Mesendoderm (in vitro differentiated cells): ENCODE measurements at regions not wholly inside any gene's neighbourhood (a gene's known extent, or its start where the extent isn't known, plus 50 kb on each side); places are given as distances from the start of the nearest gene placed in this dataset.
"Not testable (repeated sequence)": the region's sequence is repeated elsewhere in the genome, so short reads cannot be mapped to it uniquely, and the experiment has no call there.

ENCODE experiments used
- DNase-seq: peaks from one replicate; pipeline ENCODE4 v3.0.0; 2013
- H2AK5ac ChIP-seq: 2 replicates; pipeline ENCODE4 v1.6.1; 2013; ENCODE audit warnings: low read length, inconsistent platforms
- H2BK120ac ChIP-seq: 2 replicates; pipeline ENCODE4 v1.6.1; 2013; ENCODE audit warnings: low read depth, mild to moderate bottlenecking, low read length, moderate library complexity, mixed read lengths
- H2BK15ac ChIP-seq: replicated peaks from 2 replicates; pipeline ENCODE4 v1.6.1; 2013; ENCODE audit warnings: low read depth, mild to moderate bottlenecking, moderate library complexity
- H2BK5ac ChIP-seq: 2 replicates; pipeline ENCODE4 v1.6.1; 2013; ENCODE audit warnings: low read length, inconsistent platforms
- H3K18ac ChIP-seq: 2 replicates; pipeline ENCODE4 v1.6.1; 2013; ENCODE audit warnings: mild to moderate bottlenecking, low read length, mixed read lengths
- H3K23ac ChIP-seq: one replicate; pipeline ENCODE4 v1.6.1; 2013; ENCODE audit warnings: low read length
- H3K27ac ChIP-seq: 2 replicates; pipeline ENCODE4 v1.5.1; 2013; ENCODE audit warnings: low read depth, mild to moderate bottlenecking, inconsistent platforms, low read length, moderate library complexity
- H3K27me3 ChIP-seq: 2 replicates; pipeline ENCODE4 v1.6.1; 2013; ENCODE audit warnings: low read length, control low read depth, mild to moderate bottlenecking, inconsistent platforms; ENCODE audit not compliant: insufficient read depth, poor library complexity
- H3K36me3 ChIP-seq: 2 replicates; pipeline ENCODE4 v1.6.1; 2013; ENCODE audit warnings: low read length, inconsistent platforms; ENCODE audit not compliant: control insufficient read depth, insufficient read depth
- H3K4ac ChIP-seq: one replicate; pipeline ENCODE4 v1.6.1; 2013; ENCODE audit warnings: low read depth, mild to moderate bottlenecking, low read length, moderate library complexity
- H3K4me1 ChIP-seq: 2 replicates; pipeline ENCODE4 v1.6.1; 2013; ENCODE audit warnings: low read depth, low read length, inconsistent platforms; ENCODE audit not compliant: control insufficient read depth
- H3K4me2 ChIP-seq: 2 replicates; pipeline ENCODE4 v1.6.1; 2013; ENCODE audit warnings: low read length
- H3K4me3 ChIP-seq: 2 replicates; pipeline ENCODE4 v1.5.1; 2013; ENCODE audit warnings: mild to moderate bottlenecking, low read length
- H3K56ac ChIP-seq: one replicate; pipeline ENCODE4 v1.6.1; 2013; ENCODE audit warnings: low read length
- H3K79me1 ChIP-seq: 2 replicates; pipeline ENCODE4 v1.6.1; 2013; ENCODE audit warnings: low read length, inconsistent platforms
- H3K79me2 ChIP-seq: 2 replicates; pipeline ENCODE4 v1.6.1; 2013; ENCODE audit warnings: mild to moderate bottlenecking, low read length; ENCODE audit not compliant: control insufficient read depth, insufficient read depth
- H3K9ac ChIP-seq: 2 replicates; pipeline ENCODE4 v1.6.1; 2013; ENCODE audit warnings: low read length, inconsistent platforms
- H4K5ac ChIP-seq: one replicate; pipeline ENCODE4 v1.6.1; 2013; ENCODE audit warnings: low read length
- H4K8ac ChIP-seq: one replicate; pipeline ENCODE4 v1.6.1; 2013; ENCODE audit warnings: low read depth, mild to moderate bottlenecking, control low read depth, low read length, moderate library complexity
- WGBS: extraction: QIAGEN DNeasy Blood & Tissue Kit; methylation state at CpG from one replicate; pipeline ENCODE4 v1.1.7; 2013; ENCODE audit warnings: low lambda C conversion rate, missing lambda C conversion rate; ENCODE audit not compliant: insufficient coverage; ENCODE audit errors: extremely low coverage; 5-methylcytosine and 5-hydroxymethylcytosine counted together

DNA sequence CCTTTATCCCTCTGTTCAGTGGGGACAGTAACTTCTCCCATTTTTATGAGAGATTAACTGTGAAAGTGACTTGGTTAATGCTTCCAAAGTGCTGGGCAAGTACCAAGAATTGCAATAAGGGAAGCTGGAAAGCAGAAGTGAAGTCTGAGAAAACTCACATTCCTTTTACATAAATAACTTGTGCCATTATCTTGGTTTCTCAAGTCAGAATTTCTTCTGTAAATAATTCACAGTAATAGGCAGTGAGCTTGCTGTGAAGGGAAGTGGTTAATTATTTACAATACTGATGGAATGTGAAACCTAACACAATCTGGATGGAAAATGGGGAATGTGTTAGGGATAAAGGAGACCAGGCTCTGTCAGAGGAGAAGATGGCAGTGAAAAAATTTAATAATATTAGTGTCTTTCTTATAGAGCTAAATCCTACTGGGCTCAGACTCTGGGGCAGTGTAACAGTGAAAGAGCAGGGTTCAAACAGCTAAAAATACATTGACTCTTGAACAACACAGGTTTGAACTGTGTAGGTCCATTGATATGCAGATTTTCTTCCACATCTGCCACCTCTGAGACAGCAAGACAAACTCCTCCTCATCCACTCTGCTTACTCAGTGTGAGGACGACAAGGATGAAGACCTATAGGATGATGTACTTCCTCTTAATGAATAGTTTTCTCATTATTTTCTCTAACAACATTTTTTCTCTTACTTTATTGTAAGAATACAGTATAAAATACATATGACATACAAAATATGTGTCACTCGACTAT lies 251.5 kb upstream of the ISX start:
- WGBS, result no CpG with 5 or more reads among the region's 2 CpGs
- H2BK120ac ChIP-seq, result peak overlapping the region; percentile 36
- H3K23ac ChIP-seq, result no peak overlapping the region

DNA sequence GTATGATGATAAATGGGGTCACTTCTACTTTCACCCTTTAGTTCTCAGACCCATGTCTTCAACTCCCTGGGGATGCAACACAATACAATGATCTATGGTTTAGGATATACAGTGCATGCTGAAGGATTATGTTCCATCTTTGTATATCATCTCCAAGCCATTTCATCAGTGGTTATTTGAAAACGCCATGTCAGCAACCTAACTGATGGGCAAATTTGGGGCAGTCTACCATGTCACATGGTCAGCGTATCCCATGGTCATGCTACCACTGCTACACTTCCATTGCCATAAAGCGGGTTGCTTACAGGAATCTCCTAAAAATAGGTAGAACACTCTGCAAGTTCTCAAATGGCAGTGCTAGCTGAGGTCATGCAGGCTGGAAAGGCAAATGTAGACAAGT lies 236.5 kb upstream of the ISX start:
- H3K27ac ChIP-seq, result no peak overlapping the region
- no peak for DNase-seq
- H2BK5ac ChIP-seq, result no peak overlapping the region
- H3K79me1 ChIP-seq, result no peaks in the 10 kb centered on the region
- no peak overlapping the region for H2BK120ac ChIP-seq
- H3K23ac ChIP-seq, result no peak overlapping the region
- no peaks in the 10 kb centered on the region for H3K27me3 ChIP-seq
- no peak overlapping the region for H3K4me2 ChIP-seq
- H3K36me3 ChIP-seq, result no peaks in the 10 kb centered on the region
- no peaks in the 10 kb centered on the region for H3K79me2 ChIP-seq
- no peak overlapping the region for H3K4me3 ChIP-seq
- no CpG with 5 or more reads among the region's 3 CpGs for WGBS
- no peak overlapping the region for H2BK15ac ChIP-seq
- H4K8ac ChIP-seq, result no peak overlapping the region
- H3K18ac ChIP-seq, result no peak overlapping the region
- H3K4me1 ChIP-seq, result peaks cover 11% of the 10 kb centered on the region
- H4K5ac ChIP-seq, result no peak overlapping the region
- H2AK5ac ChIP-seq, result peak overlapping the region; percentile 25
- no peak overlapping the region for H3K56ac ChIP-seq
- no peak overlapping the region for H3K9ac ChIP-seq
- no peak overlapping the region for H3K4ac ChIP-seq

More for the DNA sequence above, 251.5 kb upstream of the ISX start:
- H3K4me3 ChIP-seq, result no peak overlapping the region
- H3K79me2 ChIP-seq, result no peaks in the 10 kb centered on the region
- H4K8ac ChIP-seq, result no peak overlapping the region
- peak overlapping the region; percentile 19 for H3K56ac ChIP-seq
- H3K4ac ChIP-seq, result peak overlapping the region; percentile 55
- H2AK5ac ChIP-seq, result no peak overlapping the region
- no peaks in the 10 kb centered on the region for H3K27me3 ChIP-seq
- no peak overlapping the region for H3K9ac ChIP-seq
- DNase-seq, result peak; percentile 69
- H3K18ac ChIP-seq, result peak overlapping the region; percentile 51
- peak overlapping the region; percentile 49 for H2BK5ac ChIP-seq
- peaks cover 4% of the 10 kb centered on the region for H3K4me1 ChIP-seq
- H3K36me3 ChIP-seq, result no peaks in the 10 kb centered on the region
- peak overlapping the region; percentile 87 for H2BK15ac ChIP-seq
- H3K79me1 ChIP-seq, result no peaks in the 10 kb centered on the region
- H4K5ac ChIP-seq, result no peak overlapping the region
- no peak overlapping the region for H3K4me2 ChIP-seq
- H3K27ac ChIP-seq, result peak overlapping the region; percentile 68

DNA sequence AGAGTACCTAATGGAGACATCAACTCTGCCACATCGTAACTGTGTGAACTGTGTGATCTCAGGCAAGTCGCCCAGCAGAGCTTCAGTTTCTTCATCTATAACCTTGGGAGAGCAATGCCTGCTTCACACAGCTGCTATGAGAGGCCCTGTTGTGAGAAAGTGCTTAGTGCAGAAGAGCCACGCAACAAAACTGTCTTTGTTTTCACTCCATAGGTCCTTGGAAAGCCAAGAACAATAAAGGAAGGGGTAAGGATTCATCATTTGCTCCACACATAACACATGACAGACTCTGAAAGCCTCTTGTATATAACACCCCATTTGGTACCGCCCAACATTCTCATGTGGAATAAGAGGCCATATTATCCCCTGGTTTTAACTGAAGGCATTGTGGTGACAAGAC lies 231.9 kb upstream of the ISX start:
- Histone ChIP-seq H3K36me3 (no peaks in the 10 kb centered on the region), H4K8ac (peak overlapping the region; percentile 41), H2AK5ac (peak overlapping the region; percentile 39), H2BK120ac (peak overlapping the region; percentile 99), H3K79me1 (no peaks in the 10 kb centered on the region), H3K27me3 (no peaks in the 10 kb centered on the region), H3K27ac (peak overlapping the region; percentile 85), H3K9ac (peak overlapping the region; percentile 37), H3K4me1 (peaks cover 14% of the 10 kb centered on the region), H3K79me2 (no peaks in the 10 kb centered on the region), H2BK5ac (peak overlapping the region; percentile 97), H3K4ac (peak overlapping the region; percentile 100), H3K4me2 (no peak overlapping the region), H3K4me3 (no peak overlapping the region), H4K5ac (peak overlapping the region; percentile 2), H3K23ac (no peak overlapping the region), H3K18ac (peak overlapping the region; percentile 98), H2BK15ac (no peak overlapping the region), H3K56ac (peak overlapping the region; percentile 77)
- WGBS, result no CpG with 5 or more reads among the region's 4 CpGs
- DNase-seq, result peak; percentile 84

DNA sequence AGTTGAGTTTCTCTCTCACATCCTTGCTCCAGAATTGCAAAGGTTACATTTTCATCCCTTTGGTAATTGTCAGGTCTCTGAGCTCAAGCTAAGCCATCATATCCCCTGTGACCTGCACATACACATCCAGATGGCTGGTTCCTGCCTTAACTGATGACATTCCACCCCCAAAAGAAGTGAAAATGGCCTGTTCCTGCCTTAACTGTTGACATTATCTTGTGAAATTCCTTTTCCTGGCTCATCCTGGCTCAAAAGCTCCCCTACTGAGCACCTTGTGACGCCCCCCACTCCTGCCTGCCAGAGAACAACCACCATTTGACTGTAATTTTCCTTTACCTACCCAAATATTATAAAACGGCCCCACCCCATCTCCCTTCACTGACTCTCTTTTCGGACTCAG lies 231.4 kb upstream of the ISX start:
- not testable (repeated sequence) for H3K4ac ChIP-seq, H2BK120ac ChIP-seq, H3K27me3 ChIP-seq, H3K36me3 ChIP-seq, H2AK5ac ChIP-seq, H3K79me1 ChIP-seq, H2BK15ac ChIP-seq, H4K5ac ChIP-seq, H3K4me2 ChIP-seq, H3K4me3 ChIP-seq, H3K79me2 ChIP-seq, H3K23ac ChIP-seq
- peak overlapping the region; percentile 97 for H2BK5ac ChIP-seq
- H3K9ac ChIP-seq, result peak overlapping the region; percentile 51
- DNase-seq, result peak; percentile 92
- H3K18ac ChIP-seq, result peak overlapping the region; percentile 98
- peak overlapping the region; percentile 82 for H4K8ac ChIP-seq
- H3K4me1 ChIP-seq, result peaks cover 14% of the 10 kb centered on the region
- H3K27ac ChIP-seq, result peak overlapping the region; percentile 85
- peak overlapping the region; percentile 77 for H3K56ac ChIP-seq
- no CpG with 5 or more reads among the region's 3 CpGs for WGBS

DNA sequence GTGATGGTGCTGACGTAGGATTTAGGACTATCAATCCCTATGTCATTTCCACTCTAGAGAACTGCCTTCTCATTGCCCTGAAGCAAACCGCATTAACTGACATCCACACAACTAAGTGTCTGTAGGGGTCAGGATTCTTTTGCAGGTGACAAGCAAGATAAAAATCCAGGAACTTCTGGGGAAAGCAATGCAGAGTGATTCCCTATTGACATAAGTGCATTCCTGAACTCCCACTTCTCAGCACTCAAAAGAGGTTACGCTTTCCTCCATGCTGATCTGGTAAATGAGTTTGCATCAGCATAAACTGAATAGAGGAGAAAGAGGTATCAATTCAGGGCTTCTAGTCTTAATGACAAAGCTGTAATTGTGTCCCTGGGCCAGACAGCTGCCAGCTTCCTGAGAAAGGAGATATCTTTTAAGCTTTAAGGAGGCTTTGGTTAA lies 224.6 kb upstream of the ISX start:
- Histone ChIP-seq H3K23ac (no peak overlapping the region), H3K9ac (peak overlapping the region; percentile 44), H3K27ac (peak overlapping the region; percentile 77), H2BK15ac (no peak overlapping the region), H3K18ac (peak overlapping the region; percentile 100), H3K79me2 (no peaks in the 10 kb centered on the region), H3K4me2 (no peak overlapping the region), H4K8ac (peak overlapping the region; percentile 79), H2AK5ac (no peak overlapping the region), H3K56ac (peak overlapping the region; percentile 79), H3K79me1 (no peaks in the 10 kb centered on the region), H3K27me3 (no peaks in the 10 kb centered on the region), H3K4me3 (no peak overlapping the region), H3K36me3 (peaks cover 3% of the 10 kb centered on the region), H4K5ac (no peak overlapping the region), H2BK120ac (peak overlapping the region; percentile 98), H2BK5ac (peak overlapping the region; percentile 80), H3K4ac (peak overlapping the region; percentile 79), H3K4me1 (peaks cover 7% of the 10 kb centered on the region)
- WGBS, result no CpG with 5 or more reads among the region's 3 CpGs
- peak; percentile 99 for DNase-seq
